ENCODE measurements at regions not wholly inside any gene's neighbourhood (a gene's known extent, or its start where the extent isn't known, plus 50 kb on each side); places are given as distances from the start of the nearest gene placed in this dataset.

GRCh38 chr2:144935191-144935590, 415.3 kb upstream of the ZEB2 start:
- TF ChIP-seq CTCF (conservative IDR thresholded peaks at IDR 0.05; ENCODE audit: low read depth, low read length) (no peak), EZH2 (IDR thresholded peaks at IDR 0.05; ENCODE audit: borderline replicate concordance, low read depth, low read length, poor library complexity, severe bottlenecking) (no peak)
